MM.1S (cell line): ENCODE measurements at regions not wholly inside any gene's neighbourhood (a gene's known extent, or its start where the extent isn't known, plus 50 kb on each side); places are given as distances from the start of the nearest gene placed in this dataset.

Source experiments
- DNase-seq: peaks from one replicate; pipeline ENCODE4 v3.0.0-alpha.2; 2015
- H2AFZ ChIP-seq: fragments of 300-600 bp; sonication (generic); 2 replicates; pipeline ENCODE4 v1.6.0; 2016; ENCODE audit warnings: antibody characterized with exemption, low read length
- H3F3A ChIP-seq: fragments of 300-600 bp; sonication (generic); 2 replicates; pipeline ENCODE4 v1.6.1; 2016; ENCODE audit warnings: mild to moderate bottlenecking, antibody characterized with exemption, low read length, moderate library complexity, mixed read lengths; ENCODE audit not compliant: insufficient read depth
- H3K27ac ChIP-seq: fragments of 300-600 bp; sonication (generic); 2 replicates; pipeline ENCODE4 v1.5.1; 2016; ENCODE audit warnings: mild to moderate bottlenecking, low read length
- H3K27me3 ChIP-seq: fragments of 300-600 bp; sonication (generic); replicated peaks from 2 replicates; pipeline ENCODE4 v1.6.0; 2016; ENCODE audit warnings: low read length; ENCODE audit not compliant: insufficient read depth
- H3K36me3 ChIP-seq: fragments of 300-600 bp; sonication (generic); replicated peaks from 2 replicates; pipeline ENCODE4 v1.6.1; 2016; ENCODE audit warnings: mild to moderate bottlenecking, low read length, mixed read lengths; ENCODE audit not compliant: insufficient read depth
- H3K4me1 ChIP-seq: fragments of 300-600 bp; sonication (generic); 2 replicates; pipeline ENCODE4 v1.6.1; 2016; ENCODE audit warnings: low read length, mixed read lengths
- H3K4me2 ChIP-seq: fragments of 300-600 bp; sonication (generic); 2 replicates; pipeline ENCODE4 v1.6.0; 2016; ENCODE audit warnings: low read depth, low read length
- H3K4me3 ChIP-seq: fragments of 300-600 bp; sonication (generic); 2 replicates; pipeline ENCODE4 v1.5.1; 2016; ENCODE audit warnings: low read length, mixed read lengths
- H3K79me2 ChIP-seq: fragments of 300-600 bp; sonication (generic); 2 replicates; pipeline ENCODE4 v1.6.1; 2016; ENCODE audit warnings: mixed run types, low read length, mixed read lengths
- H3K9ac ChIP-seq: fragments of 300-600 bp; sonication (generic); 2 replicates; pipeline ENCODE4 v1.6.1; 2016; ENCODE audit warnings: low read length, mixed read lengths
- H3K9me2 ChIP-seq: fragments of 300-600 bp; sonication (generic); replicated peaks from 2 replicates; pipeline ENCODE4 v1.6.1; 2016; ENCODE audit warnings: mild to moderate bottlenecking, low read length, mixed read lengths; ENCODE audit not compliant: insufficient read depth
- H3K9me3 ChIP-seq: fragments of 300-600 bp; sonication (generic); replicated peaks from 2 replicates; pipeline ENCODE4 v1.6.1; 2016; ENCODE audit warnings: mild to moderate bottlenecking, low read length, mixed read lengths; ENCODE audit not compliant: insufficient read depth
- H4K20me1 ChIP-seq: fragments of 300-600 bp; sonication (generic); 2 replicates; pipeline ENCODE4 v1.6.1; 2016; ENCODE audit warnings: mild to moderate bottlenecking, low read length, moderate library complexity, mixed read lengths; ENCODE audit not compliant: insufficient read depth
- CTCF ChIP-seq: fragments of 300-600 bp; sonication (generic); IDR thresholded peaks from 2 replicates; pipeline ENCODE4 v1.5.1; 2016; ENCODE audit warnings: antibody characterized with exemption, low read length, mixed read lengths
- EZH2 ChIP-seq: fragments of 300-600 bp; sonication (generic); optimal IDR thresholded peaks from 2 replicates; pipeline ENCODE3; 2017; ENCODE audit warnings: low read depth, mild to moderate bottlenecking, antibody characterized with exemption, low read length, mixed read lengths
- EZH2phosphoT487 ChIP-seq: fragments of 300-600 bp; sonication (generic); IDR thresholded peaks from 2 replicates; pipeline ENCODE4 v1.6.1; 2018; ENCODE audit warnings: antibody characterized with exemption, low read length

- no peak for DNase-seq
- Histone ChIP-seq H3K79me2 (no peaks in the 10 kb centered on the region), H3K4me2 (no peak overlapping the region), H3F3A (no peaks in the 10 kb centered on the region), H3K9me2 (no peaks in the 10 kb centered on the region), H3K4me3 (no peak overlapping the region), H3K27ac (no peak overlapping the region), H2AFZ (no peak overlapping the region), H4K20me1 (no peaks in the 10 kb centered on the region), H3K9ac (no peak overlapping the region), H3K27me3 (no peaks in the 10 kb centered on the region), H3K9me3 (no peaks in the 10 kb centered on the region), H3K4me1 (no peaks in the 10 kb centered on the region), H3K36me3 (no peaks in the 10 kb centered on the region)
- no peak for TF ChIP-seq CTCF
- TF ChIP-seq EZH2, result no peak
- no peak for TF ChIP-seq EZH2phosphoT487
These were observed 454.9 kb downstream of the LRIG3 start for GRCh38 chr12:58465418-58465817.

GRCh38 chr12:58470266-58471010 lies 449.9 kb downstream of the LRIG3 start:
- no peak overlapping the region for H3K4me2 ChIP-seq
- no peak overlapping the region for H3K4me3 ChIP-seq
- DNase-seq, result peak; percentile 46
- H3K4me1 ChIP-seq, result no peaks in the 10 kb centered on the region
- TF ChIP-seq CTCF, result no peak
- TF ChIP-seq EZH2, result no peak
- no peak for TF ChIP-seq EZH2phosphoT487
- no peak overlapping the region for H2AFZ ChIP-seq
- H3K79me2 ChIP-seq, result no peaks in the 10 kb centered on the region
- no peak overlapping the region for H3K9ac ChIP-seq
- no peaks in the 10 kb centered on the region for H3K9me3 ChIP-seq
- H3K27ac ChIP-seq, result no peak overlapping the region
- no peaks in the 10 kb centered on the region for H3F3A ChIP-seq
- no peaks in the 10 kb centered on the region for H4K20me1 ChIP-seq
- no peaks in the 10 kb centered on the region for H3K36me3 ChIP-seq
- no peaks in the 10 kb centered on the region for H3K9me2 ChIP-seq
- no peaks in the 10 kb centered on the region for H3K27me3 ChIP-seq

GRCh38 chr12:58479401-58479800 lies 440.9 kb downstream of the LRIG3 start:
- Histone ChIP-seq H3K79me2 (no peaks in the 10 kb centered on the region), H3K36me3 (no peaks in the 10 kb centered on the region), H3K9me2 (no peaks in the 10 kb centered on the region), H3K4me3 (no peak overlapping the region), H3K27ac (no peak overlapping the region), H3K9ac (no peak overlapping the region), H3K9me3 (no peaks in the 10 kb centered on the region), H3K4me1 (no peaks in the 10 kb centered on the region), H3K27me3 (no peaks in the 10 kb centered on the region), H3K4me2 (no peak overlapping the region), H2AFZ (no peak overlapping the region), H4K20me1 (no peaks in the 10 kb centered on the region), H3F3A (no peaks in the 10 kb centered on the region)
- no peak for DNase-seq
- TF ChIP-seq EZH2phosphoT487 (no peak), EZH2 (no peak), CTCF (no peak)
